Body of pancreas (tissue), 4 donors: ENCODE measurements at regions not wholly inside any gene's neighbourhood (a gene's known extent, or its start where the extent isn't known, plus 50 kb on each side); places are given as distances from the start of the nearest gene placed in this dataset.

ENCODE experiments used
- ATAC-seq: fragments of 150-250 bp; one replicate; pipeline ENCODE4 v1.9.1; 2016
- DNase-seq, 4 donors: peaks; one replicate each; pipeline ENCODE4 v3.0.0-alpha.2; 2019
- H3K27ac ChIP-seq, 4 donors: fragments of 200-600 bp; sonication (generic); 1 replicate in 3 of 4; 2 replicates in 1 of 4; pipeline versions ENCODE4 v1.5.1 to v1.6.1; 2016 to 2019; ENCODE audit warnings: mild to moderate bottlenecking in 1 of 4, mixed read lengths in 1 of 4, moderate library complexity in 1 of 4
- H3K27me3 ChIP-seq, 2 donors: fragments of 200-600 bp; sonication (generic); one replicate each; pipeline ENCODE4 v1.6.0; 2016; ENCODE audit warnings: mild to moderate bottlenecking in 1 of 2
- H3K36me3 ChIP-seq, 2 donors: fragments of 200-600 bp; sonication (generic); replicated peaks in 1 of 2; 2 replicates each; pipeline ENCODE4 v1.5.1; 2016; ENCODE audit warnings: low read depth in 2 of 2; ENCODE audit not compliant: insufficient read depth in 1 of 2
- H3K4me1 ChIP-seq: fragments of 200-600 bp; sonication (generic); one replicate; pipeline ENCODE4 v1.6.0; 2016
- H3K4me3 ChIP-seq, 2 donors: fragments of 200-600 bp; sonication (generic); 1 replicate in 1 of 2; 2 replicates in 1 of 2; pipeline ENCODE4 v1.5.1; 2016 to 2019
- H3K9me3 ChIP-seq, 3 donors: fragments of 200-600 bp; sonication (generic); 1 replicate in 2 of 3; 2 replicates in 1 of 3; pipeline ENCODE4 v1.5.1; 2016
- POLR2A ChIP-seq, 3 donors: fragments of 450-650 bp; IDR thresholded peaks; one replicate each; pipeline ENCODE4 v1.6.1; 2016; ENCODE audit warnings: antibody characterized with exemption in 3 of 3, mild to moderate bottlenecking in 2 of 3
- WGBS, 2 donors: methylation state at CpG; one replicate each; pipeline ENCODE4 v1.1.5; 2017; 5-methylcytosine and 5-hydroxymethylcytosine counted together
- intact Hi-C: fragments of 100-400 bp; cut with DNase I; formaldehyde crosslinking; loops from one replicate; pipeline ENCODE4 v1.15.1; 2023
- TF ChIP-seq, protein P1 (sequence below), 7 experiments: fragments of 450-650 bp in 4 of 7; fragments of 200-600 bp in 3 of 7; sonication (generic) in 3 of 7; IDR thresholded peaks; one replicate each; pipeline ENCODE4 v1.5.1; 2016 to 2019; ENCODE audit warnings: antibody characterized with exemption in 7 of 7

- 71 to 79% methylated on average over 1 to 2 of the region's 2 CpGs for WGBS, 2 donors
- H3K9me3 ChIP-seq: no peaks in the 10 kb centered on the region
- H3K27ac ChIP-seq: no peak overlapping the region
- no peaks in the 10 kb centered on the region for H3K36me3 ChIP-seq
- ATAC-seq: no peak
- DNase-seq: no peak
- TF ChIP-seq, protein P1, sequence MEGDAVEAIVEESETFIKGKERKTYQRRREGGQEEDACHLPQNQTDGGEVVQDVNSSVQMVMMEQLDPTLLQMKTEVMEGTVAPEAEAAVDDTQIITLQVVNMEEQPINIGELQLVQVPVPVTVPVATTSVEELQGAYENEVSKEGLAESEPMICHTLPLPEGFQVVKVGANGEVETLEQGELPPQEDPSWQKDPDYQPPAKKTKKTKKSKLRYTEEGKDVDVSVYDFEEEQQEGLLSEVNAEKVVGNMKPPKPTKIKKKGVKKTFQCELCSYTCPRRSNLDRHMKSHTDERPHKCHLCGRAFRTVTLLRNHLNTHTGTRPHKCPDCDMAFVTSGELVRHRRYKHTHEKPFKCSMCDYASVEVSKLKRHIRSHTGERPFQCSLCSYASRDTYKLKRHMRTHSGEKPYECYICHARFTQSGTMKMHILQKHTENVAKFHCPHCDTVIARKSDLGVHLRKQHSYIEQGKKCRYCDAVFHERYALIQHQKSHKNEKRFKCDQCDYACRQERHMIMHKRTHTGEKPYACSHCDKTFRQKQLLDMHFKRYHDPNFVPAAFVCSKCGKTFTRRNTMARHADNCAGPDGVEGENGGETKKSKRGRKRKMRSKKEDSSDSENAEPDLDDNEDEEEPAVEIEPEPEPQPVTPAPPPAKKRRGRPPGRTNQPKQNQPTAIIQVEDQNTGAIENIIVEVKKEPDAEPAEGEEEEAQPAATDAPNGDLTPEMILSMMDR (IDR thresholded peaks at IDR 0.05): no peak
- TF ChIP-seq POLR2A (IDR thresholded peaks at IDR 0.05): no peak
- H3K27me3 ChIP-seq: no peaks in the 10 kb centered on the region
- no peak overlapping the region for H3K4me3 ChIP-seq
- intact Hi-C loops: no loop called here
- no peaks in the 10 kb centered on the region for H3K4me1 ChIP-seq
Observed at GRCh38 chr4:35802644-35803043, 441.7 kb downstream of the ARAP2 start.

GRCh38 chr4:35818520-35818919 is 425.8 kb downstream of the ARAP2 start:
- H3K4me3 ChIP-seq: no peak overlapping the region
- intact Hi-C loops: no loop called here
- no peaks in the 10 kb centered on the region for H3K27me3 ChIP-seq
- H3K36me3 ChIP-seq: no peaks in the 10 kb centered on the region
- H3K9me3 ChIP-seq: no peaks in the 10 kb centered on the region
- H3K27ac ChIP-seq: no peak overlapping the region
- TF ChIP-seq POLR2A (IDR thresholded peaks at IDR 0.05): no peak
- TF ChIP-seq, protein P1 (IDR thresholded peaks at IDR 0.05): no peak
- no peak for DNase-seq
- 67 to 71% methylated on average over 4 of the region's 4 CpGs for WGBS, 2 donors
- no peaks in the 10 kb centered on the region for H3K4me1 ChIP-seq
- ATAC-seq: no peak

- no peaks in the 10 kb centered on the region for H3K4me1 ChIP-seq
- H3K27ac ChIP-seq: no peak overlapping the region
- no peak for ATAC-seq
- no peaks in the 10 kb centered on the region for H3K9me3 ChIP-seq
- 47 to 64% methylated on average over 1 of the region's 1 CpG for WGBS, 2 donors
- no peaks in the 10 kb centered on the region for H3K36me3 ChIP-seq
- H3K27me3 ChIP-seq: no peaks in the 10 kb centered on the region
- DNase-seq: no peak
- no peak for TF ChIP-seq POLR2A (IDR thresholded peaks at IDR 0.05)
- TF ChIP-seq, protein P1 (IDR thresholded peaks at IDR 0.05): no peak
- H3K4me3 ChIP-seq: no peak overlapping the region
- intact Hi-C loops: no loop called here
Observed at GRCh38 chr4:35820003-35820402, 424.3 kb downstream of the ARAP2 start.

GRCh38 chr4:35824231-35824630 is 420.1 kb downstream of the ARAP2 start:
- TF ChIP-seq, protein P1 (IDR thresholded peaks at IDR 0.05): no peak
- no peak for TF ChIP-seq POLR2A (IDR thresholded peaks at IDR 0.05)
- WGBS, 2 donors: 69 to 78% methylated on average over 8 of the region's 8 CpGs
- DNase-seq (no peak), ATAC-seq (no peak)
- H3K4me1 ChIP-seq: no peaks in the 10 kb centered on the region
- H3K4me3 ChIP-seq: no peak overlapping the region
- H3K27me3 ChIP-seq: no peaks in the 10 kb centered on the region
- H3K27ac ChIP-seq: no peak overlapping the region
- no peaks in the 10 kb centered on the region for H3K36me3 ChIP-seq
- no peaks in the 10 kb centered on the region for H3K9me3 ChIP-seq
- intact Hi-C loops: no loop called here

- ATAC-seq (no peak), DNase-seq (no peak)
- Histone ChIP-seq H3K36me3 (no peaks in the 10 kb centered on the region), H3K9me3 (no peaks in the 10 kb centered on the region), H3K27me3 (no peaks in the 10 kb centered on the region), H3K4me1 (peaks cover 7% of the 10 kb centered on the region), H3K4me3 (no peak overlapping the region), H3K27ac (no peak overlapping the region)
- intact Hi-C loops: no loop called here
- TF ChIP-seq POLR2A (IDR thresholded peaks at IDR 0.05): no peak
- TF ChIP-seq, protein P1 (IDR thresholded peaks at IDR 0.05): no peak
Observed at GRCh38 chr4:35835893-35836292, 408.4 kb downstream of the ARAP2 start.
